ENCODE measurements at regions not wholly inside any gene's neighbourhood (a gene's known extent, or its start where the extent isn't known, plus 50 kb on each side); places are given as distances from the start of the nearest gene placed in this dataset.
"Not testable (repeated sequence)": the region's sequence is repeated elsewhere in the genome, so short reads cannot be mapped to it uniquely, and the experiment has no call there.

- TF ChIP-seq ZNF318 (CRISPR knock-in tag; IDR thresholded peaks at IDR 0.05) = no peak
- no peak for TF ChIP-seq RCOR2 (CRISPR knock-in tag; IDR thresholded peaks at IDR 0.05)
- TF ChIP-seq POLR2AphosphoS5 (IDR thresholded peaks at IDR 0.05; ENCODE audit: low read depth, low read length) = no peak
- no peak for TF ChIP-seq TBL1XR1 (IDR thresholded peaks at IDR 0.05; ENCODE audit: borderline replicate concordance, low read length, partially characterized antibody)
- TF ChIP-seq GTF2F1 (IDR thresholded peaks at IDR 0.05; ENCODE audit: low read length) = no peak
- TF ChIP-seq KDM1A (CRISPR knock-in tag; IDR thresholded peaks at IDR 0.05) = no peak
- TF ChIP-seq ZNF446 (CRISPR knock-in tag; IDR thresholded peaks at IDR 0.05) = no peak
- no peak for TF ChIP-seq FOXM1 (CRISPR knock-in tag; IDR thresholded peaks at IDR 0.05)
Measured at GRCh38 chrX:25096522-25097045, 80.8 kb upstream of the ARX start (continued).

GRCh38 chrX:25091152-25091551 lies 75.4 kb upstream of the ARX start:
- in situ Hi-C loops (cut with HindIII; ENCODE audit: extremely low pct_ligation_motif_present, low pct_unique_long_range_greater_than_20kb); H3K27me3 ChIP-seq (ENCODE audit: control insufficient read depth in 1 of 2, insufficient read depth in 2 of 2, low read length in 2 of 2); H3K27ac ChIP-seq (ENCODE audit: extremely low read length, insufficient read depth, low read length); FAIRE-seq; DNase-seq (ENCODE audit: low spot score); H3K4me2 ChIP-seq (ENCODE audit: low read depth, low read length); H3K9me3 ChIP-seq (ENCODE audit: low read length); H3K79me2 ChIP-seq (ENCODE audit: insufficient read depth, low read length); H3K36me3 ChIP-seq (replicated peaks in 1 of 2; ENCODE audit: control insufficient read depth in 1 of 2, insufficient read depth in 2 of 2, low read length in 2 of 2); POLR2A ChIA-PET; H2AFZ ChIP-seq (ENCODE audit: low read length); ATAC-seq; H3K4me1 ChIP-seq (ENCODE audit: insufficient read depth, low read length); BruUV-seq (replicated peaks); CTCF ChIA-PET (ENCODE audit: low intra/inter-chr PET ratio, low total read pairs); H3K9ac ChIP-seq (ENCODE audit: insufficient read depth, low read depth, low read length); intact Hi-C loops (cut with micrococcal nuclease; ENCODE audit: unreplicated experiment); H3K4me3 ChIP-seq (replicated peaks in 1 of 3; ENCODE audit: insufficient read depth in 1 of 3, low read depth in 2 of 3, low read length in 3 of 3); H4K20me1 ChIP-seq (ENCODE audit: insufficient read depth, low read length): not testable (repeated sequence)
- 0% methylated on average over 1 of the region's 1 CpG for WGBS (ENCODE audit: low lambda C conversion rate)

Measured in HepG2 (cell line).